M059J (cell line): ENCODE measurements at regions not wholly inside any gene's neighbourhood (a gene's known extent, or its start where the extent isn't known, plus 50 kb on each side); places are given as distances from the start of the nearest gene placed in this dataset.
"Not testable (repeated sequence)": the region's sequence is repeated elsewhere in the genome, so short reads cannot be mapped to it uniquely, and the experiment has no call there.

ENCODE experiments used
- DNase-seq: peaks from one replicate; pipeline ENCODE4 v3.0.0-alpha.2; 2012; ENCODE audit warnings: low read depth

- peak; percentile 60 for DNase-seq
Measured at GRCh38 chr2:220687231-220687843, 884.8 kb downstream of the EPHA4 start.

GRCh38 chr2:220695397-220696279 lies 876.5 kb downstream of the EPHA4 start:
- DNase-seq, result no peak

- DNase-seq, result peak; percentile 5
Measured at GRCh38 chr2:220696280-220696669, 875.8 kb downstream of the EPHA4 start.

- no peak for DNase-seq
Measured at GRCh38 chr2:220697011-220697410, 875.1 kb downstream of the EPHA4 start.

- peak; percentile 78 for DNase-seq
Measured at GRCh38 chr2:220701115-220701514, 871.0 kb downstream of the EPHA4 start.

GRCh38 chr2:220703279-220703678 lies 868.8 kb downstream of the EPHA4 start:
- DNase-seq, result peak; percentile 74

- no peak for DNase-seq
Measured at GRCh38 chr2:220704081-220704480, 868.0 kb downstream of the EPHA4 start.

- no peak for DNase-seq
Measured at GRCh38 chr2:220704810-220705209, 867.3 kb downstream of the EPHA4 start.

- DNase-seq, result no peak
Measured at GRCh38 chr2:220705678-220706077, 866.4 kb downstream of the EPHA4 start.

GRCh38 chr2:220707261-220707660 lies 864.8 kb downstream of the EPHA4 start:
- DNase-seq, result no peak

- no peak for DNase-seq
Measured at GRCh38 chr2:220708366-220708765, 863.7 kb downstream of the EPHA4 start.

- DNase-seq, result no peak
Measured at GRCh38 chr2:220717283-220717682, 854.8 kb downstream of the EPHA4 start.

GRCh38 chr2:220736778-220737177 lies 835.3 kb downstream of the EPHA4 start:
- DNase-seq, result no peak

GRCh38 chr2:220743203-220743602 lies 828.9 kb downstream of the EPHA4 start:
- DNase-seq, result peak; percentile 7

GRCh38 chr2:220744861-220745260 lies 827.2 kb downstream of the EPHA4 start:
- peak; percentile 35 for DNase-seq

GRCh38 chr2:220745682-220746081 lies 826.4 kb downstream of the EPHA4 start:
- DNase-seq, result no peak

- DNase-seq, result no peak
Measured at GRCh38 chr2:220747736-220748135, 824.4 kb downstream of the EPHA4 start.

- DNase-seq, result no peak
Measured at GRCh38 chr2:220748875-220749479, 823.1 kb downstream of the EPHA4 start.

- peak; percentile 41 for DNase-seq
Measured at GRCh38 chr2:220753486-220753885, 818.6 kb downstream of the EPHA4 start.

- no peak for DNase-seq
Measured at GRCh38 chr2:220756653-220757052, 815.5 kb downstream of the EPHA4 start.

GRCh38 chr2:220758376-220758775 lies 813.7 kb downstream of the EPHA4 start:
- DNase-seq, result not testable (repeated sequence)

- DNase-seq, result no peak
Measured at GRCh38 chr2:220764171-220764570, 807.9 kb downstream of the EPHA4 start.
